Prostate gland (tissue), 2 donors: ENCODE measurements at regions not wholly inside any gene's neighbourhood (a gene's known extent, or its start where the extent isn't known, plus 50 kb on each side); places are given as distances from the start of the nearest gene placed in this dataset.

ENCODE experiments used
- POLR2A ChIP-seq: fragments of 450-650 bp; IDR thresholded peaks from one replicate; pipeline ENCODE4 v1.6.1; 2016; ENCODE audit warnings: antibody characterized with exemption, mild to moderate bottlenecking
- POLR2AphosphoS5 ChIP-seq: sonication (generic); formaldehyde crosslinking; IDR thresholded peaks from one replicate; pipeline ENCODE4 v1.6.1; 2017; ENCODE audit warnings: antibody characterized with exemption
- TF ChIP-seq, protein P1 (sequence below), 4 experiments: fragments of 200-600 bp in 2 of 4; fragments of 450-650 bp in 2 of 4; sonication (generic) in 2 of 4; IDR thresholded peaks; 1 replicate in 3 of 4; 2 replicates in 1 of 4; pipeline ENCODE4 v1.5.1; 2016 to 2019; ENCODE audit warnings: antibody characterized with exemption in 4 of 4, mild to moderate bottlenecking in 2 of 4, moderate library complexity in 2 of 4

DNA sequence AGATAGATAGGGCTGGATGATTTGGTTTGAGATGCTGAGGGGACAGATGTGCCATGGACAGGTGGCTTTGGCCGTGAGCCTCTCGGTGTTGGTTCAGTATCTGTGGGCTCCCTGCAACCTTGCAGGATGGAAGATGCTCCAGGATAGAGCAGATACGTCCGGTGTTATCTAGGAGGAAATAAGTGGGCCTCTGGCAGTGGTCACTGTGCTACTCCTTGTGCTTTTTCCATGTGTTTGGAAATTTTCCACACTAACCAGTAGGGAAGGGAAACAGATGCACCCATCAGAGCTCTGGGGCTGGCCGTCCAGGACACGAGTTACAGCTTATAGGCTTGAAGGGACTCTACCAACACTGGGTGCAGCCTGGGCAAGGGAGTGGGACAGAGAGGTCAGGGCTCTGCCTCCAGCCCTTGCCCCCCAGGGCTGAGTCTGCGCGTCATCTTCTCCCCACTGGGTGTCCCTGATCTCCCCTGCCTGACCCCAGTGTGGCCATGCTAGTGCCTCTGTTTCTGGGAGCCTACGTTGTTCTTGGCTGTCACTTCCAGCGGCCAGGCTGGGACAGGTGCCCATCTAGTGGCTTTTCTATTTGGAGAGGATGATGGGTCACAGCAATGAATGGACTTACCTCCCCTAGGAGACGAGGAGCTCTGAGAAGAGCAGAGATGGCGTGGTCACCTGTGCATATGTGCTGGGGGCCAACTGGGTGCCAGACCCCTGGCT is 166.9 kb downstream of the SEC14L1 start:
- TF ChIP-seq POLR2A (no peak), POLR2AphosphoS5 (no peak)
- TF ChIP-seq, protein P1, sequence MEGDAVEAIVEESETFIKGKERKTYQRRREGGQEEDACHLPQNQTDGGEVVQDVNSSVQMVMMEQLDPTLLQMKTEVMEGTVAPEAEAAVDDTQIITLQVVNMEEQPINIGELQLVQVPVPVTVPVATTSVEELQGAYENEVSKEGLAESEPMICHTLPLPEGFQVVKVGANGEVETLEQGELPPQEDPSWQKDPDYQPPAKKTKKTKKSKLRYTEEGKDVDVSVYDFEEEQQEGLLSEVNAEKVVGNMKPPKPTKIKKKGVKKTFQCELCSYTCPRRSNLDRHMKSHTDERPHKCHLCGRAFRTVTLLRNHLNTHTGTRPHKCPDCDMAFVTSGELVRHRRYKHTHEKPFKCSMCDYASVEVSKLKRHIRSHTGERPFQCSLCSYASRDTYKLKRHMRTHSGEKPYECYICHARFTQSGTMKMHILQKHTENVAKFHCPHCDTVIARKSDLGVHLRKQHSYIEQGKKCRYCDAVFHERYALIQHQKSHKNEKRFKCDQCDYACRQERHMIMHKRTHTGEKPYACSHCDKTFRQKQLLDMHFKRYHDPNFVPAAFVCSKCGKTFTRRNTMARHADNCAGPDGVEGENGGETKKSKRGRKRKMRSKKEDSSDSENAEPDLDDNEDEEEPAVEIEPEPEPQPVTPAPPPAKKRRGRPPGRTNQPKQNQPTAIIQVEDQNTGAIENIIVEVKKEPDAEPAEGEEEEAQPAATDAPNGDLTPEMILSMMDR (IDR thresholded peaks at IDR 0.05), result no peak
